NCI-H748 (cell line): ENCODE measurements at regions not wholly inside any gene's neighbourhood (a gene's known extent, or its start where the extent isn't known, plus 50 kb on each side); places are given as distances from the start of the nearest gene placed in this dataset.
A peak's percentile ranks its signal among the peaks of the same experiment; 100 is the strongest.

Source experiments
- DNase-seq: peaks from one replicate; lab custom pipeline; 2025; ENCODE audit not compliant: unreplicated experiment; lab: John Stamatoyannopoulos, UW

GRCh38 chr1:234554218-234554697 is 55.7 kb downstream of the IRF2BP2 start:
- DNase-seq: no peak

GRCh38 chr1:234553240-234554188 is 56.5 kb downstream of the IRF2BP2 start:
- DNase-seq: no peak

- DNase-seq: no peak
These were observed 59.0 kb downstream of the IRF2BP2 start for GRCh38 chr1:234551032-234551378.

- no peak for DNase-seq
These were observed 59.5 kb downstream of the IRF2BP2 start for GRCh38 chr1:234550341-234551031.

- no peak for DNase-seq
These were observed 60.4 kb downstream of the IRF2BP2 start for GRCh38 chr1:234549447-234550021.

GRCh38 chr1:234546890-234547788 is 62.8 kb downstream of the IRF2BP2 start:
- no peak for DNase-seq

GRCh38 chr1:234546387-234546704 is 63.6 kb downstream of the IRF2BP2 start:
- DNase-seq: no peak

DNA sequence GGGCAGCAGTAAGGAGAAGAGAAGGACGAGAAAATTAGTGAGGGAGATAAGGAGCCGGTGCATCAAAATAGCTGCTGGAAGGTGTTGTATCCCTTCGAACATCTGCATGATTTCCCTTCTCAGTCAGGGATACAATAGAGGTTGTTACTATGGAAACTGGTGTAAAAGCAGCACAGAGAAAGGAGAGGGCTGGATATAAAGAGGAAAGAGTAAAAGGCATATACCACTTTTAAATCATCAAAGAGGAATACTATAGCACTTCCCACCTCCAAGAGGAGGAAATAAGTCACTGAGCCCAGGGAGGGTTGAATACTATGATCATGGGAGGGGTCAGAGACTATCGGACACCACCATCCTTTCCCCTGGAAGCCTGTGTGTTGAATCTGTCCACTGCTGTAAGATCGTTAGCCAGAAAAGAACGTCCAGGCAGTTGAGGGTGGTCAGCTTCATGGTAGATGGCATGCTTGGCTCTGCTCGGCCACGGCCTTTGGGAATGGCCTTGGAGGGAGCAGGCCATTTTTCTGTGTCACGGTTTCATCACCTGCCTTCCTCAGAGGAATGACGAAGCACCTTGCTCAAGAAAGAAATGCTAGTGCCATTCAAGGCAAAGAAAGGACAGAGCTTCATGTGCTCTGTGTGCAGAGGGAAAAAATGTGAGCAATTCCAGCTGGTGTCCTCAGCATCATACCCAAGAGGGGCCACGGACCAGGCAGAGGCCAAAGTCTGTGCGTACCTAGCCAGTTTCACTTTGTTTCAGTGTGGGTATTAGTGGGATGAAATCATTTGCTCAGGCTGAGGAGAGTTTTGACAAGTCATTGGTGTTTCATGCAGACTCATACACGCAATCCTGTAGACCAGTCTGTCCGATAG is 64.2 kb downstream of the IRF2BP2 start:
- DNase-seq: peak; percentile 71

- peak; percentile 91 for DNase-seq
These were observed 65.2 kb upstream of the TARBP1 start for GRCh38 chr1:234544087-234544579.

DNA sequence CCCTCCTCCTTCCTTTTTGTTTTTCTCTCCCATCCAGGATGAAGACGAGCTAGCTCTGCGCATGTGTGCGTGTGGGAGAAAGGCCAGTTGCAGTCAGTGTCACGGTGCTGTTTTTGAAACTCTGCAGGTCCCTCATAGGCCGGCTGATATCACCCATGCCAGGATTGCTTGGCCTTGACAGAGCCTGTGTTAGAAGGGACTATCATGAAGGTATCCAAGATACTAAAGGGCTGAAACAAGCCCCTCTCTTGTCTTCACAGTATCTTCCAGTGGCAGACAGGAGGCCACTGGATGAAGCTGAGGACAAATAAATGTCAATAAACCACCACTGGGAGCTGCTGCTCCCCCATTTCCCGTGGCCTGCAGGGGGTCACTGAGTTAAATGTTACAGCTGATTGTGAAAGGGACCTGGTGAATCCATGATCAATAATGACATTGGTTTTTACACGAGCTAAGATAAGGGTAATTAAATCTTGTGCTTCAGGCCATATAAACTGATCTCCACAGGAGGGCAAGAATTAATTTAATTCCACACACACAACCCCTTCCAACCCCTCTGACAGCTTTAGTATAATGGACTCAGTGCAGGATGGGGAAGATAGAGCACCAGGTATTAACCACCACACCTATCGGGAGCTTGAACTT is 64.6 kb upstream of the TARBP1 start:
- DNase-seq: peak; percentile 53

GRCh38 chr1:234542211-234542850 is 63.4 kb upstream of the TARBP1 start:
- no peak for DNase-seq

- DNase-seq: no peak
These were observed 62.5 kb upstream of the TARBP1 start for GRCh38 chr1:234541286-234541975.

DNA sequence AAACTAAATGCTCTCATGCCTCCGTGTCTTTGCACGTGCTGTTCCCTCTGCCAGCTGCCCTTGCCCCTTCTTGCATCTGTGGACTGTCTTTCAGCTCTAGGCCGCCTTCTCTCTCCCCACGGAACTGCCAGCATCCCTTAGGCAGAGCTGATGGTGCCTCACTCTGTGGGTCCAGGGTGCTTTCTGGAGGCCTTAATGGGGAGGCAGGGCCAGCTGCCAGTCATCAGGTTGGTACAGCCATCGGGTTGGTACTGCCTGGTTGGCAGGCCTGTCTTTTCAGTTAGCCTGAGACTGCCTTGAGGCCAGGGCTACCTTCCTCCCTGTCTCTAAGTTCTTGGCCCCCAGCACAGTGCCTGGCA is 61.4 kb upstream of the TARBP1 start:
- DNase-seq: no peak

DNA sequence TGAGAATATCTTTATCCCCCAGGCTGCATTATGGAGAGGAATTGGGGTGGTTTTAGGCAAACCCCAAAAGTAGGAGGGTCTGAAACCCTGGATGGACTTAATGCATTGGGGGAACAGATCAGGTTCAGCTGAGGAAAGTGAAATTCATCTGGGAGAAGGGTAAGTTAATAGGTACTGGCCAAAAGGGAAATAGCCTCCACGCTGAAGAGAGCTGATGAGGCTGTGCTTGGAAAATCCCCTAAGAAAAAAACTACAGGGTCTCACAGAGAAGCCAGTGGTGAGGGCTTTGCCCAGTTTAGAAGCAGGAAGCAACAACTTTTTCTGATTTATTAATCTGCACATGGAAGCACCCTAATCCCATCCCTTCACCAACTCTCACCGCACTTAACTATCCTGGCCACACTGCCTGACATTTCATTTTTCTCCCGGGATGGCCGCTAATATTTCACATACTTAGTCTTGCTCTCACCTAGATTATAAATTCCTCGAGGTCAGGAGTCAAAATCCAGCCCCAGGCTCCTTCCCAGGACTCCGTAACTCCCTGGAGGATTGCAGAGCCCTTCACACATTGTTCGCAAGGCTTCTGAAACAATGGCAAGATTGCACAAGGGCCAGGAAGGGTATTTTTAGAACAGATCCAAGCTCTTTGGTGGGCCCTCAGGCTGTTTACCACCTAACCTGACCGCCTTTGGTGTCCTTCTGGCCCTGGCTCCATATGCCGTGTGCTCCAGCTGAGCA is 60.9 kb upstream of the TARBP1 start:
- DNase-seq: no peak

GRCh38 chr1:234538930-234539649 is 60.1 kb upstream of the TARBP1 start:
- no peak for DNase-seq

- no peak for DNase-seq
These were observed 59.2 kb upstream of the TARBP1 start for GRCh38 chr1:234538062-234538731.
